DND-41 (cell line): ENCODE measurements at regions not wholly inside any gene's neighbourhood (a gene's known extent, or its start where the extent isn't known, plus 50 kb on each side); places are given as distances from the start of the nearest gene placed in this dataset.

Experiments used
- ATAC-seq: fragments of 200-7000 bp; cut with Tn5 transposase; 3 replicates; pipeline ENCODE4 v1.9.1; 2021; ENCODE audit warnings: low read depth; ENCODE audit not compliant: insufficient read depth
- DNase-seq: peaks from one replicate; pipeline ENCODE4 v3.0.0-alpha.2; 2020
- H2AFZ ChIP-seq: 2 replicates; pipeline ENCODE4 v1.6.0; 2012; ENCODE audit warnings: low read depth, low read length
- H3K27ac ChIP-seq: 2 replicates; pipeline ENCODE4 v1.5.1; 2012; ENCODE audit warnings: low read length, inconsistent platforms
- H3K27me3 ChIP-seq: fragments of 200-600 bp; sonication (generic); 2 replicates; pipeline ENCODE4 v1.6.0; 2012; ENCODE audit warnings: low read length, mild to moderate bottlenecking, inconsistent platforms; ENCODE audit not compliant: insufficient read depth, poor library complexity
- H3K36me3 ChIP-seq: 2 replicates; pipeline ENCODE4 v1.5.1; 2012; ENCODE audit warnings: low read length, inconsistent platforms; ENCODE audit not compliant: insufficient read depth
- H3K4me1 ChIP-seq: 2 replicates; pipeline ENCODE4 v1.5.1; 2012; ENCODE audit warnings: mild to moderate bottlenecking, low read length; ENCODE audit not compliant: insufficient read depth
- H3K4me2 ChIP-seq: 2 replicates; pipeline ENCODE4 v1.6.0; 2012; ENCODE audit warnings: mild to moderate bottlenecking, moderate library complexity, low read length, inconsistent platforms; ENCODE audit not compliant: insufficient read depth
- H3K4me3 ChIP-seq, 2 experiments: fragments of 200-600 bp in 1 of 2; shearing (Covaris generic) in 1 of 2; 2 replicates each; pipeline ENCODE4 v1.5.1; 2012 to 2016; ENCODE audit warnings: inconsistent platforms in 2 of 2, low read length in 2 of 2, mild to moderate bottlenecking in 2 of 2, low read depth in 1 of 2, moderate library complexity in 1 of 2
- H3K79me2 ChIP-seq: 2 replicates; pipeline ENCODE4 v1.6.0; 2012; ENCODE audit warnings: low read length, inconsistent platforms; ENCODE audit not compliant: insufficient read depth
- H3K9ac ChIP-seq: 2 replicates; pipeline ENCODE4 v1.6.0; 2012; ENCODE audit warnings: low read depth, mild to moderate bottlenecking, inconsistent platforms, low read length, moderate library complexity
- H3K9me3 ChIP-seq: 2 replicates; pipeline ENCODE4 v1.5.1; 2012; ENCODE audit warnings: low read length, moderate library complexity, mild to moderate bottlenecking, inconsistent platforms; ENCODE audit not compliant: insufficient read depth, severe bottlenecking
- H4K20me1 ChIP-seq: 2 replicates; pipeline ENCODE4 v1.6.0; 2012; ENCODE audit warnings: low read length; ENCODE audit not compliant: insufficient read depth
- EZH2 ChIP-seq: IDR thresholded peaks from 3 replicates; pipeline ENCODE4 v1.6.1; 2012; ENCODE audit warnings: borderline replicate concordance, low read depth, mild to moderate bottlenecking, moderate library complexity, low read length, inconsistent platforms; ENCODE audit not compliant: severe bottlenecking
- TF ChIP-seq, protein P1 (sequence below): IDR thresholded peaks from 2 replicates; pipeline ENCODE4 v1.5.1; 2012; ENCODE audit warnings: borderline replicate concordance, low read length, moderate library complexity, mild to moderate bottlenecking; ENCODE audit not compliant: poor library complexity, severe bottlenecking; ENCODE audit errors: extremely low read depth

DNA sequence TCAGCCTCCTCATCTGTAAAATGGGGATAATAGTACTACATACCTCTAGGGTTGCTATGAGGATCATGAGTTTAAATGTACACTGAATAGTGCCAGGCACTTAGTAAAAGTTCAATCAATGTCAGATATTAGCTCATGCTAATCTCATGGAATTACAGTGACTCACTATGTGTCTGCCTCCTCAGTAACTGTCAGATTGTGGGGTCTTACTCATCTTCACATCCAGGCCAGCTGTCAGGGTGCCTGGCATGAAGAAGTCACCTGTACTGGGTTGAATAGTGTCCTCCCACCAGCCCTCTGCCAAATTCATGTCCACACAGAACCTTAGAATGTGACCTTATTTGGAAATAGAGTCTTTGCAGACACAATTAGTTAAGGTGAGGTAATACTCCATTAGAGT lies 54.3 kb upstream of the STIM2 start:
- no peak overlapping the region for H3K4me3 ChIP-seq
- TF ChIP-seq EZH2, result no peak
- TF ChIP-seq, protein P1, sequence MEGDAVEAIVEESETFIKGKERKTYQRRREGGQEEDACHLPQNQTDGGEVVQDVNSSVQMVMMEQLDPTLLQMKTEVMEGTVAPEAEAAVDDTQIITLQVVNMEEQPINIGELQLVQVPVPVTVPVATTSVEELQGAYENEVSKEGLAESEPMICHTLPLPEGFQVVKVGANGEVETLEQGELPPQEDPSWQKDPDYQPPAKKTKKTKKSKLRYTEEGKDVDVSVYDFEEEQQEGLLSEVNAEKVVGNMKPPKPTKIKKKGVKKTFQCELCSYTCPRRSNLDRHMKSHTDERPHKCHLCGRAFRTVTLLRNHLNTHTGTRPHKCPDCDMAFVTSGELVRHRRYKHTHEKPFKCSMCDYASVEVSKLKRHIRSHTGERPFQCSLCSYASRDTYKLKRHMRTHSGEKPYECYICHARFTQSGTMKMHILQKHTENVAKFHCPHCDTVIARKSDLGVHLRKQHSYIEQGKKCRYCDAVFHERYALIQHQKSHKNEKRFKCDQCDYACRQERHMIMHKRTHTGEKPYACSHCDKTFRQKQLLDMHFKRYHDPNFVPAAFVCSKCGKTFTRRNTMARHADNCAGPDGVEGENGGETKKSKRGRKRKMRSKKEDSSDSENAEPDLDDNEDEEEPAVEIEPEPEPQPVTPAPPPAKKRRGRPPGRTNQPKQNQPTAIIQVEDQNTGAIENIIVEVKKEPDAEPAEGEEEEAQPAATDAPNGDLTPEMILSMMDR, result no peak

DNA sequence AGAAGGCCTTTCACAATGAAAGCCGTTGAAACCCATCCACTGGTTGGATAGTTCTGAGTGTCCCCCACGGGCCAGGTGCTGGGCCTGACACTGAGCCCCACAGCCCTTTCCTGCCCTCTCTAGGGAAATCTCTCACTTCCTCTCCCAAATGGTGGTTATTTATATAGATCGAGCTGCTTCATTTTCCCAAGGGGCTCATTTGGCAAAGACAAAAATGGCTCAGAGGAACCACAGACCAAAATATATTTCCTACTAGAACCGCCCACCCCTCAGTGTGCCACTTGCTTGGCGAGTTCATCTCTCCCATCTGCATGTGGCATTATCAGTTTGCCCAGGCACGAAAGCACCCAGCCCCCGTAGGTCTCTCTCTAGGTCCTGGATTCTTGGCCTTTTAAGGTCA lies 53.3 kb upstream of the STIM2 start:
- no peaks in the 10 kb centered on the region for H3K79me2 ChIP-seq
- H3K9me3 ChIP-seq, result no peaks in the 10 kb centered on the region
- no peaks in the 10 kb centered on the region for H3K27me3 ChIP-seq
- H4K20me1 ChIP-seq, result no peaks in the 10 kb centered on the region; the same call in 1 of the 2 replicates
- ATAC-seq (peak; percentile 65), DNase-seq (peak; percentile 13)
- H3K27ac ChIP-seq, result no peak overlapping the region
- no peaks in the 10 kb centered on the region for H3K4me1 ChIP-seq
- H3K4me3 ChIP-seq, result no peak overlapping the region
- no peak overlapping the region for H3K4me2 ChIP-seq
- H3K9ac ChIP-seq, result no peak overlapping the region
- H2AFZ ChIP-seq, result no peak overlapping the region
- TF ChIP-seq EZH2, result no peak
- TF ChIP-seq, protein P1, result no peak
- H3K36me3 ChIP-seq, result no peaks in the 10 kb centered on the region

More for the DNA sequence above, 54.3 kb upstream of the STIM2 start:
- no peak overlapping the region for H2AFZ ChIP-seq
- H3K9ac ChIP-seq, result no peak overlapping the region
- no peak overlapping the region for H3K4me2 ChIP-seq
- H3K79me2 ChIP-seq, result no peaks in the 10 kb centered on the region
- no peaks in the 10 kb centered on the region; the same call in 1 of the 2 replicates for H4K20me1 ChIP-seq
- no peak for DNase-seq
- H3K27ac ChIP-seq, result no peak overlapping the region
- no peaks in the 10 kb centered on the region for H3K27me3 ChIP-seq
- no peaks in the 10 kb centered on the region for H3K36me3 ChIP-seq
- no peak for ATAC-seq
- H3K4me1 ChIP-seq, result no peaks in the 10 kb centered on the region
- H3K9me3 ChIP-seq, result no peaks in the 10 kb centered on the region

DNA sequence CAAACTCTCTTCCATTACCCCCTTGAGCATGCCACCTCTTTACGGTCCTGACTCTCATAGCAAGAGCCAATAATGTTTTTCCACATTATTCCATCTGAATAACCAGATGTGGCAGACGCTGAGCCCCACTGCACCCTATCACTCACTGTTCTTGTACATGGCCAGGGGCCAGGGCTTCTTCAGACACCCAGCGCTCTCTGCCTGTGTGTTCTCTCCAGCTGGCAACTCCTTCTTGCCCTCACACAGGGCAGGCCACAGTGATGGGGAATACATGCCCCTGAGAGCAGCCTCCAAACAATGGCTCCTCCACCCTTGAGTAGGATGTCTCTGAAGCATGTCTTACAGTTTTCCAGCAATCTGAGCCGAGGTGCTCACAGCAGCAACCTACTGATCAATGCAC lies 50.8 kb upstream of the STIM2 start:
- TF ChIP-seq, protein P1, result no peak
- no peak for TF ChIP-seq EZH2

More for the DNA sequence above, 50.8 kb upstream of the STIM2 start:
- Histone ChIP-seq H3K36me3 (no peaks in the 10 kb centered on the region), H3K27ac (no peak overlapping the region), H3K27me3 (no peaks in the 10 kb centered on the region), H3K79me2 (no peaks in the 10 kb centered on the region), H3K4me1 (no peaks in the 10 kb centered on the region), H3K4me3 (no peak overlapping the region), H4K20me1 (no peaks in the 10 kb centered on the region; the same call in 1 of the 2 replicates), H3K9ac (no peak overlapping the region), H3K4me2 (no peak overlapping the region), H3K9me3 (no peaks in the 10 kb centered on the region), H2AFZ (no peak overlapping the region)
- DNase-seq (no peak), ATAC-seq (no peak)
